PC-9 (cell line): ENCODE measurements at regions not wholly inside any gene's neighbourhood (a gene's known extent, or its start where the extent isn't known, plus 50 kb on each side); places are given as distances from the start of the nearest gene placed in this dataset.

ENCODE experiments used
- BruUV-seq: library from RNA; stranded (reverse); fragments of 400-500 nt; replicated peaks from 2 replicates; lab custom pipeline; 2021; lab: Mats Ljungman, UMichigan
- CTCF ChIA-PET: fragments of 300-600 bp; sonication (Branson Sonifier 250); formaldehyde crosslinking; loops from one replicate; lab custom pipeline; 2022; ENCODE audit warnings: antibody characterized with exemption; lab: Charles Lee
- POLR2A ChIA-PET: fragments of 300-600 bp; sonication (Branson Sonifier 250); formaldehyde crosslinking; loops from one replicate; lab custom pipeline; 2022; ENCODE audit warnings: antibody characterized with exemption; ENCODE audit not compliant: unreplicated experiment; lab: Charles Lee
- DNase-seq, 2 experiments: peaks; one replicate each; pipeline versions ENCODE4 v3.0.0 to v3.0.0-alpha.2; 2015 to 2022; ENCODE audit warnings: mixed read lengths in 1 of 2
- H2AFZ ChIP-seq: fragments of 200-600 bp; sonication (generic); 2 replicates; pipeline ENCODE4 v1.8.1; 2017; ENCODE audit warnings: antibody characterized with exemption
- H3F3A ChIP-seq: fragments of 200-600 bp; sonication (generic); 2 replicates; pipeline ENCODE4 v1.8.1; 2017; ENCODE audit warnings: antibody characterized with exemption, mild to moderate bottlenecking, low read depth; ENCODE audit not compliant: insufficient read depth
- H3K27ac ChIP-seq: fragments of 200-600 bp; sonication (generic); 2 replicates; pipeline ENCODE4 v1.6.1; 2016; ENCODE audit warnings: mixed run types
- H3K27me3 ChIP-seq: fragments of 200-600 bp; sonication (generic); 2 replicates; pipeline ENCODE4 v1.6.1; 2016; ENCODE audit warnings: low read depth, mixed run types; ENCODE audit not compliant: insufficient read depth
- H3K36me3 ChIP-seq: fragments of 200-600 bp; sonication (generic); 2 replicates; pipeline ENCODE4 v1.6.1; 2016; ENCODE audit warnings: low read depth, mixed run types
- H3K4me1 ChIP-seq: fragments of 200-600 bp; sonication (generic); replicated peaks from 2 replicates; pipeline ENCODE4 v1.6.1; 2016; ENCODE audit warnings: mixed run types; ENCODE audit not compliant: insufficient read depth
- H3K4me2 ChIP-seq: fragments of 200-600 bp; sonication (generic); 2 replicates; pipeline ENCODE4 v1.6.1; 2017; ENCODE audit warnings: mixed run types
- H3K4me3 ChIP-seq: fragments of 200-600 bp; sonication (generic); 2 replicates; pipeline ENCODE4 v1.6.1; 2016; ENCODE audit warnings: mixed run types
- H3K79me2 ChIP-seq: fragments of 200-600 bp; sonication (generic); 2 replicates; pipeline ENCODE4 v1.6.1; 2017; ENCODE audit warnings: low read depth, mixed run types
- H3K9me2 ChIP-seq: fragments of 200-600 bp; sonication (generic); 2 replicates; pipeline ENCODE4 v1.8.1; 2017; ENCODE audit warnings: mild to moderate bottlenecking; ENCODE audit not compliant: insufficient read depth
- H3K9me3 ChIP-seq: fragments of 200-600 bp; sonication (generic); 2 replicates; pipeline ENCODE4 v1.8.1; 2016; ENCODE audit warnings: low read depth; ENCODE audit not compliant: insufficient read depth
- H4K20me1 ChIP-seq: fragments of 200-600 bp; sonication (generic); 2 replicates; pipeline ENCODE4 v1.8.1; 2017; ENCODE audit not compliant: insufficient read depth
- CTCF ChIP-seq: fragments of 200-600 bp; sonication (generic); conservative IDR thresholded peaks from 2 replicates; pipeline ENCODE4 v1.6.1; 2017; ENCODE audit warnings: mixed run types, antibody characterized with exemption, mild to moderate bottlenecking, moderate library complexity
- EZH2 ChIP-seq: fragments of 200-600 bp; sonication (generic); IDR thresholded peaks from 2 replicates; pipeline ENCODE4 v1.8.0; 2017; ENCODE audit warnings: antibody characterized with exemption, low read depth
- intact Hi-C: fragments of 100-400 bp; cut with micrococcal nuclease; formaldehyde crosslinking; loops from one replicate; pipeline ENCODE4 v1.10.0; 2022; ENCODE audit not compliant: unreplicated experiment

DNA sequence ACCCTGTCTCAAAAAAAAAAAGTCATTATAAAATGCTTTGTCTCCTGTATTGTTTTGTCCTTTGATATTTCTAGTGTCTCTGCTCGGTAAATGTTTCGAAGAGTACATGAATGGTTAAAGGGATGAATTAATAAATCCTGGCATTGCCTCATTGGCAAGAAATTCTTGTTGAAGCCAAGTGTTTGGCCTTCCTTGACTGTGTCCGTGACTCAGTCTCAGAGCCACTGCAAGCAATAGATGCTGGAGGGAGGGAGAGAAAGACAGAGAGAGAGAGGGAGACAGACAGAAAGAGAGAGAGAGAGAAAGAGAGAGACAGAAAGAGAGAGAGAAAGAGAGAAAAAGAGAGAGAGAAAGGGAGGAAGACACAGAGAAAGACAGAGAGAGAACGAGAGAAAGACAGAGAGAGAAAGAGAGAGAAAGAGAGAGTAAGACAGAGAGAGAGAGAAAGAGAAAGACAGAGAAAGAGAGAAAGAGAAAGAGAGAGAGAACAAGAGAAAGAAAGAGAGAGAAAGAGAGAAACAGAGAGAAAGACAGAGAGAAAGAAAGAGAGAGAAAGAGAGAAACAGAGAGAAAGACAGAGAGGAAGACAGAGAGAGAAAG lies 72.5 kb upstream of the RXRA start:
- Histone ChIP-seq H3F3A (no peaks in the 10 kb centered on the region), H3K4me3 (no peak overlapping the region), H2AFZ (no peak overlapping the region), H3K4me1 (no peaks in the 10 kb centered on the region), H3K9me2 (no peaks in the 10 kb centered on the region), H4K20me1 (no peaks in the 10 kb centered on the region), H3K27ac (no peak overlapping the region), H3K9me3 (no peaks in the 10 kb centered on the region), H3K79me2 (no peaks in the 10 kb centered on the region), H3K27me3 (peaks cover 47% of the 10 kb centered on the region), H3K36me3 (no peaks in the 10 kb centered on the region), H3K4me2 (no peak overlapping the region)
- ChIA-PET CTCF (no interaction called here), POLR2A (no interaction called here)
- DNase-seq, result no peak
- BruUV-seq, result no TSS peak
- no peak for TF ChIP-seq CTCF
- TF ChIP-seq EZH2, result no peak
- intact Hi-C loops, result no loop called here

DNA sequence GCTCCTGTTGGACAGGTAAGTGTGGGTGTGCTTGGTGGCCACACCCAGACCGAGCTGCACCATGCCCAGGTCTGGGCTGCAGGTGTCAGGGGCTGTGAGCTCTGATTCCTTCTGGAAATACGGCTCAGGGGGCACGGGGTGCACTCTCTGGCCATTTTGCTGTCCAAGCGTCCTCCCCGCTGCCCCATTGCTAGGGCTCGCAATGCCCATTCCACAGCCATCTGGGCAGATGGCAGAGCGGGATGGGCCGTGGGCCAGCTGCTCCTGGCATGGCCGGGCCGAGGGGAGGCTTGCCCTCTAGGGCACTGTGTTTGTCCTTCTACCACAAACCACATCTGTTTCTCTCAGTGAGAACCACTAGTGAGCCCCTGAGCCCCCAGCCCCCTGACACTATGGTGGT lies 67.9 kb upstream of the RXRA start:
- no peak for DNase-seq
- intact Hi-C loops, result no loop called here
- H3K4me1 ChIP-seq, result no peaks in the 10 kb centered on the region
- no peaks in the 10 kb centered on the region for H3F3A ChIP-seq
- TF ChIP-seq CTCF (no peak), EZH2 (no peak)
- no peaks in the 10 kb centered on the region for H3K9me3 ChIP-seq
- ChIA-PET CTCF (no interaction called here), POLR2A (no interaction called here)
- H3K4me2 ChIP-seq, result no peak overlapping the region
- H3K27ac ChIP-seq, result no peak overlapping the region
- H4K20me1 ChIP-seq, result no peaks in the 10 kb centered on the region
- no peaks in the 10 kb centered on the region for H3K36me3 ChIP-seq
- BruUV-seq, result no TSS peak
- no peak overlapping the region for H2AFZ ChIP-seq
- peaks cover 23% of the 10 kb centered on the region for H3K27me3 ChIP-seq
- H3K4me3 ChIP-seq, result no peak overlapping the region
- H3K9me2 ChIP-seq, result no peaks in the 10 kb centered on the region
- no peaks in the 10 kb centered on the region for H3K79me2 ChIP-seq

DNA sequence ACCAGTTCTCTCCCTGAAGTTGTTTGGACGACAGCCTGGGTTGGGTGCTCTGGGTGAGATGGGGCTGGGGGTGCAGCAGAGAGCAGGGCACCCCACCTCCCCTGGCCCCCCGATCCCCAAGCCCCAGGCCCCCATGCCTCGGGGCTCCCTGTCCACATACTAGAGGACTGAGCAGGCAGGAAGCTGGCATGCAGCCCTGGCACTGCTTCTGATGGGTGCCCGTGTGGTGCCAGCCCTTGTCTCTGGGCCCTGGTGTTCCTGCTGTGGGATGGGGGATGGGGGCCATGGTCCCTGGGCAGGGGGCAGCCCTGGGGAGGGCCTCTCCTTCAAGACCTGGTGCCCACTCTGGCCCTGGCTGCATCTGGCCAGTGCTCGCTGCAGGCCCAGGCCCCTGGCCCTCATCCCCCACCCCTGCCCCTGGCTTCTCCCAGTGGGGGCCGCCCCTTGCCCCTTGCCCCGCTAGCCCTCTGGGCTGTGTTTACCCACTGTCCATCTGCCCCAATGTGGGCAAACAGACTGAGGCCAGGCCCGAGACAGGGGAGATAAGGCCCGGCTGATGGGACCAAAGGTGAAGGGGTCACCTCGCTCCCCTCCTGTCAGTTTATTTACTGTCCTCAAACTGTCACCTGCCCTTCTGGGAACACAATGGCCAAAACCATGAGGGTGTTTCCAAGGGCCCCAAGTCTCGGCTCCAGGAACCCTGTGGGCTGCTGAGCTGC lies 67.3 kb upstream of the RXRA start:
- H4K20me1 ChIP-seq, result no peaks in the 10 kb centered on the region
- POLR2A ChIA-PET, result no interaction called here
- DNase-seq, result no peak
- no peaks in the 10 kb centered on the region for H3K36me3 ChIP-seq
- BruUV-seq, result no TSS peak
- no peak overlapping the region for H3K27ac ChIP-seq
- no peaks in the 10 kb centered on the region for H3K9me3 ChIP-seq
- TF ChIP-seq CTCF (no peak), EZH2 (no peak)
- H3K79me2 ChIP-seq, result no peaks in the 10 kb centered on the region
- no peak overlapping the region for H3K4me3 ChIP-seq
- no peak overlapping the region for H3K4me2 ChIP-seq
- no peaks in the 10 kb centered on the region for H3K4me1 ChIP-seq
- intact Hi-C loops, result no loop called here
- no peak overlapping the region for H2AFZ ChIP-seq
- no peaks in the 10 kb centered on the region for H3F3A ChIP-seq
- peaks cover 24% of the 10 kb centered on the region for H3K27me3 ChIP-seq
- no peaks in the 10 kb centered on the region for H3K9me2 ChIP-seq
- CTCF ChIA-PET, result no interaction called here
